Gastrocnemius medialis (tissue), 4 donors: ENCODE measurements at regions not wholly inside any gene's neighbourhood (a gene's known extent, or its start where the extent isn't known, plus 50 kb on each side); places are given as distances from the start of the nearest gene placed in this dataset.

Experiments used
- ATAC-seq, 2 donors: fragments of 150-250 bp; one replicate each; pipeline ENCODE4 v1.9.1; 2016
- DNase-seq, 2 donors: peaks; one replicate each; pipeline ENCODE4 v3.0.0-alpha.2; 2019
- H3K27ac ChIP-seq, 4 donors: fragments of 200-600 bp; sonication (generic); 1 replicate in 1 of 4; 2 replicates in 3 of 4; pipeline ENCODE4 v1.5.1; 2016 to 2018; ENCODE audit warnings: mild to moderate bottlenecking in 2 of 4, moderate library complexity in 1 of 4
- H3K27me3 ChIP-seq, 3 donors: fragments of 200-600 bp; sonication (generic) in 2 of 3; 1 replicate in 1 of 3; 2 replicates in 2 of 3; pipeline versions ENCODE4 v1.5.1 to v1.6.0; 2016 to 2019; ENCODE audit warnings: mild to moderate bottlenecking in 1 of 3, moderate library complexity in 1 of 3
- H3K36me3 ChIP-seq, 2 donors: fragments of 200-600 bp; sonication (generic) in 1 of 2; one replicate each; pipeline ENCODE4 v1.5.1; 2017 to 2018
- H3K4me1 ChIP-seq, 2 donors: fragments of 200-600 bp; sonication (generic) in 1 of 2; one replicate each; pipeline ENCODE4 v1.5.1; 2016 to 2017; ENCODE audit warnings: mild to moderate bottlenecking in 2 of 2
- H3K4me3 ChIP-seq, 4 donors: fragments of 200-600 bp; sonication (generic) in 3 of 4; 1 replicate in 1 of 4; 2 replicates in 3 of 4; pipeline ENCODE4 v1.5.1; 2016 to 2019; ENCODE audit warnings: mild to moderate bottlenecking in 2 of 4
- H3K9me3 ChIP-seq, 3 donors: fragments of 200-600 bp; sonication (generic) in 2 of 3; 1 replicate in 1 of 3; 2 replicates in 2 of 3; pipeline ENCODE4 v1.5.1; 2016 to 2019
- POLR2A ChIP-seq, 2 donors: fragments of 450-650 bp; IDR thresholded peaks; one replicate each; pipeline ENCODE4 v1.6.1; 2017; ENCODE audit warnings: antibody characterized with exemption in 2 of 2, mild to moderate bottlenecking in 2 of 2, moderate library complexity in 2 of 2
- in situ Hi-C, 4 donors: fragments of 200-750 bp; cut with MboI; loops; one replicate each; pipeline versions ENCODE4 v1.15.0 to v1.8.0; 2017; ENCODE audit warnings: low sequenced_read_pairs in 4 of 4
- intact Hi-C: fragments of 100-400 bp; cut with DNase I; formaldehyde crosslinking; loops from one replicate; pipeline ENCODE4 v1.15.1; 2023; ENCODE audit warnings: low total_unique reads
- TF ChIP-seq, protein P1 (sequence below), 5 experiments: fragments of 450-650 bp in 3 of 5; fragments of 200-600 bp in 2 of 5; sonication (generic) in 2 of 5; IDR thresholded peaks in 4 of 5; conservative IDR thresholded peaks in 1 of 5; 1 replicate in 4 of 5; 2 replicates in 1 of 5; pipeline ENCODE4 v1.5.1; 2016 to 2019; ENCODE audit warnings: antibody characterized with exemption in 5 of 5, mild to moderate bottlenecking in 3 of 5, moderate library complexity in 3 of 5

DNA sequence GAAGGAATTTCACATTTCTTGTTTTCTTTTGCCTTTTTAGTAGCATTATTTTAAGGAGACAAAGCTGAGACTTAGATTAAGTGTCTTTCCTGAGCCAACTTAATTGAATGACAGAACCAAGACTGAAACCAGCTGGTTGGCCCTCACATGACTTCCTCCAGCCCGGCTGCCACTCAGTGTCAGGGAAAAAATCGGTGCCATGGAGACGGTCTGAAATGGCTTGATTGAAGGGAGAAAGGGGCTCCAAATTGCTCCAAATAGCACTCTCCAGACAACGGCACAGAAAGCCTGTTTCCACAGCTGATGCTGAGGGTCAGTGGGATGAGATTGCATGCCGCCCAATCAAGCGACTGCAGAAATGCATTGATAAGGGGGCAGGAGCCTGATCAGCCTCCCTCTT is 475.2 kb upstream of the IL12A start:
- H3K36me3 ChIP-seq, result no peaks in the 10 kb centered on the region
- H3K4me1 ChIP-seq, result no peaks in the 10 kb centered on the region
- no peaks in the 10 kb centered on the region for H3K27me3 ChIP-seq
- H3K27ac ChIP-seq, result no peak overlapping the region
- H3K9me3 ChIP-seq, result no peaks in the 10 kb centered on the region
- in situ Hi-C loops, result no loop called here
- ATAC-seq, result no peak
- intact Hi-C loops, result no loop called here
- no peak overlapping the region for H3K4me3 ChIP-seq
- no peak for DNase-seq
- no peak for TF ChIP-seq POLR2A (IDR thresholded peaks at IDR 0.05)
- TF ChIP-seq, protein P1, sequence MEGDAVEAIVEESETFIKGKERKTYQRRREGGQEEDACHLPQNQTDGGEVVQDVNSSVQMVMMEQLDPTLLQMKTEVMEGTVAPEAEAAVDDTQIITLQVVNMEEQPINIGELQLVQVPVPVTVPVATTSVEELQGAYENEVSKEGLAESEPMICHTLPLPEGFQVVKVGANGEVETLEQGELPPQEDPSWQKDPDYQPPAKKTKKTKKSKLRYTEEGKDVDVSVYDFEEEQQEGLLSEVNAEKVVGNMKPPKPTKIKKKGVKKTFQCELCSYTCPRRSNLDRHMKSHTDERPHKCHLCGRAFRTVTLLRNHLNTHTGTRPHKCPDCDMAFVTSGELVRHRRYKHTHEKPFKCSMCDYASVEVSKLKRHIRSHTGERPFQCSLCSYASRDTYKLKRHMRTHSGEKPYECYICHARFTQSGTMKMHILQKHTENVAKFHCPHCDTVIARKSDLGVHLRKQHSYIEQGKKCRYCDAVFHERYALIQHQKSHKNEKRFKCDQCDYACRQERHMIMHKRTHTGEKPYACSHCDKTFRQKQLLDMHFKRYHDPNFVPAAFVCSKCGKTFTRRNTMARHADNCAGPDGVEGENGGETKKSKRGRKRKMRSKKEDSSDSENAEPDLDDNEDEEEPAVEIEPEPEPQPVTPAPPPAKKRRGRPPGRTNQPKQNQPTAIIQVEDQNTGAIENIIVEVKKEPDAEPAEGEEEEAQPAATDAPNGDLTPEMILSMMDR (IDR thresholded peaks at IDR 0.05 in 4 of 5, conservative IDR thresholded peaks at IDR 0.05 in 1 of 5), result no peak

- Histone ChIP-seq H3K4me3 (no peak overlapping the region), H3K9me3 (no peaks in the 10 kb centered on the region), H3K27me3 (no peaks in the 10 kb centered on the region), H3K36me3 (no peaks in the 10 kb centered on the region), H3K4me1 (no peaks in the 10 kb centered on the region), H3K27ac (no peak overlapping the region)
- TF ChIP-seq, protein P1 (IDR thresholded peaks at IDR 0.05 in 4 of 5, conservative IDR thresholded peaks at IDR 0.05 in 1 of 5), result no peak
- TF ChIP-seq POLR2A (IDR thresholded peaks at IDR 0.05), result no peak
- in situ Hi-C loops, result no loop called here
- no peak for ATAC-seq
- intact Hi-C loops, result no loop called here
- DNase-seq, result no peak
Observed at GRCh38 chr3:159513867-159514380, 474.7 kb upstream of the IL12A start.

DNA sequence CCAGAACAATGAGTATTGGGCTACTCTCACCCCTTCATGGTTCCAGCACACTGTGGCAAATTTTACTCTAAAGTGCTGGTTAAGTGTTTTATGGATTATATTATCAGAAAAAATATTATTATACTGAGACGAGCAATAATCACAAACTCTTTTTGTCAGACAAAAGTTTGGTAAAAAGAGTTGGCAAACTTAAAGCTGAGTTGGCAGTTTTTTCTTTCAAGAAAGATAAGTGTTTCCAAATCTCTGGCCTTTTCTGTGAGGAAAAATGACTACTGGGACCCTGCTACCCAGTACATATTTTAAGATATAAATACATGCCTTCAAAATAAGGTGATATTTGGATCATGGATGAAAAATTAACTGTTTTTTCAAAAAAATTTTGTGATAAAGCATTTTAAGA is 471.5 kb upstream of the IL12A start:
- intact Hi-C loops, result no loop called here
- Histone ChIP-seq H3K27me3 (no peaks in the 10 kb centered on the region), H3K9me3 (no peaks in the 10 kb centered on the region), H3K36me3 (no peaks in the 10 kb centered on the region), H3K4me1 (no peaks in the 10 kb centered on the region), H3K4me3 (no peak overlapping the region), H3K27ac (no peak overlapping the region)
- no peak for ATAC-seq
- DNase-seq, result no peak
- TF ChIP-seq POLR2A (IDR thresholded peaks at IDR 0.05), result no peak
- TF ChIP-seq, protein P1 (IDR thresholded peaks at IDR 0.05 in 4 of 5, conservative IDR thresholded peaks at IDR 0.05 in 1 of 5), result no peak
- in situ Hi-C loops, result no loop called here

DNA sequence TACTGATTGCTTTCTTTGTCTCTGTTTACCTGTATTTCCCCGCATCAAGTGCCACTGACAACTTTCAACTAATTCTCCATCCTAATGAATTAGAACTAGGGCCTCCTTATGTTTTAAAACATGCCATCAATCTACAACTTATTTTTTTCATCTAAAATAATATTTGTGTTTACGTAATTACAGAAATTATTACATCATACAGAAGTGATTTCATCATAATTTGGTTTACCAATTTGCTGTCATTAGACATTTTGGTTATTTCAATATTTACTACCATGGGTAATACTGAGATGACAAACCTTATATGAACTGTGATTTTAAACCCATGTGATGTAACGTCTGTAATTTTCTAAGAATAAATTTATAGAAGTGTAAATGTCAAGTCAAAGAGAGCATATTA is 468.0 kb upstream of the IL12A start:
- Histone ChIP-seq H3K4me1 (no peaks in the 10 kb centered on the region), H3K9me3 (no peaks in the 10 kb centered on the region), H3K27ac (no peak overlapping the region), H3K27me3 (no peaks in the 10 kb centered on the region), H3K36me3 (no peaks in the 10 kb centered on the region), H3K4me3 (no peak overlapping the region)
- in situ Hi-C loops, result no loop called here
- DNase-seq (no peak), ATAC-seq (no peak)
- intact Hi-C loops, result no loop called here
- no peak for TF ChIP-seq POLR2A (IDR thresholded peaks at IDR 0.05)
- TF ChIP-seq, protein P1 (IDR thresholded peaks at IDR 0.05 in 4 of 5, conservative IDR thresholded peaks at IDR 0.05 in 1 of 5), result no peak

GRCh38 chr3:159522276-159522675 is 466.4 kb upstream of the IL12A start:
- H3K36me3 ChIP-seq, result no peaks in the 10 kb centered on the region
- no peak overlapping the region for H3K27ac ChIP-seq
- no peak for TF ChIP-seq POLR2A (IDR thresholded peaks at IDR 0.05)
- in situ Hi-C loops (no loop called here), intact Hi-C loops (no loop called here)
- no peak for DNase-seq
- no peaks in the 10 kb centered on the region for H3K27me3 ChIP-seq
- H3K4me1 ChIP-seq, result no peaks in the 10 kb centered on the region
- no peak for ATAC-seq
- H3K9me3 ChIP-seq, result no peaks in the 10 kb centered on the region
- no peak overlapping the region for H3K4me3 ChIP-seq
